B cell (primary cell): ENCODE measurements at regions not wholly inside any gene's neighbourhood (a gene's known extent, or its start where the extent isn't known, plus 50 kb on each side); places are given as distances from the start of the nearest gene placed in this dataset.
"Not testable (repeated sequence)": the region's sequence is repeated elsewhere in the genome, so short reads cannot be mapped to it uniquely, and the experiment has no call there.

Source experiments
- ATAC-seq: fragments of 200-7000 bp; cut with Tn5 transposase; one replicate; pipeline ENCODE4 v1.10.0; 2021; ENCODE audit warnings: low read depth, mild to moderate bottlenecking, moderate number of reproducible peaks, moderate library complexity
- CTCF ChIA-PET: fragments of 350-600 bp; sonication (Branson Sonifier 250); formaldehyde crosslinking; loops from one replicate; lab custom pipeline; 2021; ENCODE audit warnings: antibody characterized with exemption, inconsistent platforms; lab: Charles Lee
- POLR2A ChIA-PET: fragments of 350-600 bp; sonication (Branson Sonifier 250); formaldehyde crosslinking; loops from one replicate; lab custom pipeline; 2021; ENCODE audit warnings: antibody characterized with exemption; lab: Charles Lee
- DNase-seq: peaks from one replicate; pipeline ENCODE4 v3.0.0; 2013
- H2AFZ ChIP-seq: 2 replicates; pipeline ENCODE4 v1.6.1; 2012; ENCODE audit warnings: mild to moderate bottlenecking, low read depth, low read length; ENCODE audit not compliant: insufficient read depth, poor library complexity, severe bottlenecking
- H3K27ac ChIP-seq, 2 donors: 1 replicate in 1 of 2; 2 replicates in 1 of 2; pipeline ENCODE4 v1.5.1; 2012 to 2013; ENCODE audit warnings: low read length in 2 of 2, mild to moderate bottlenecking in 2 of 2, moderate library complexity in 1 of 2
- H3K27me3 ChIP-seq, 4 experiments: fragments of 200-600 bp in 1 of 4; sonication (generic) in 1 of 4; replicated peaks in 1 of 4; 1 replicate in 2 of 4; 2 replicates in 2 of 4; pipeline versions ENCODE4 v1.6.1 to v1.7.0; 2013 to 2016; ENCODE audit warnings: low read length in 3 of 4, mild to moderate bottlenecking in 2 of 4, mixed read lengths in 1 of 4, moderate library complexity in 1 of 4; ENCODE audit not compliant: insufficient read depth in 4 of 4, control insufficient read depth in 3 of 4; ENCODE audit errors: control extremely low read depth in 1 of 4
- H3K36me3 ChIP-seq, 2 experiments: replicated peaks in 1 of 2; 1 replicate in 1 of 2; 2 replicates in 1 of 2; pipeline versions ENCODE4 v1.6.1 to v1.7.1; 2013; ENCODE audit warnings: low read length in 1 of 2; ENCODE audit not compliant: insufficient read depth in 2 of 2, control insufficient read depth in 1 of 2; ENCODE audit errors: control extremely low read depth in 1 of 2, extremely low read depth in 1 of 2
- H3K4me1 ChIP-seq, 2 donors: fragments of 200-600 bp in 1 of 2; sonication (generic) in 1 of 2; 1 replicate in 1 of 2; 2 replicates in 1 of 2; pipeline versions ENCODE4 v1.5.1 to v1.6.1; 2013 to 2017; ENCODE audit warnings: low read length in 2 of 2; ENCODE audit not compliant: control insufficient read depth in 2 of 2, insufficient read depth in 2 of 2
- H3K4me2 ChIP-seq: replicated peaks from 2 replicates; pipeline ENCODE3; 2012; ENCODE audit warnings: mild to moderate bottlenecking, low read depth, low read length; ENCODE audit not compliant: poor library complexity, severe bottlenecking
- H3K4me3 ChIP-seq, 5 experiments: fragments of 200-600 bp in 1 of 5; sonication (generic) in 1 of 5; 1 replicate in 3 of 5; 2 replicates in 2 of 5; pipeline versions ENCODE4 v1.5.1 to v1.7.0; 2011 to 2016; ENCODE audit warnings: low read length in 4 of 5, mild to moderate bottlenecking in 4 of 5, low read depth in 2 of 5, control low read depth in 1 of 5, moderate library complexity in 1 of 5; ENCODE audit not compliant: insufficient read depth in 1 of 5; ENCODE audit errors: control extremely low read depth in 1 of 5, extremely low read depth in 1 of 5
- H3K79me2 ChIP-seq: fragments of 200-600 bp; sonication (generic); one replicate; pipeline ENCODE4 v1.6.0; 2016; ENCODE audit warnings: low read length; ENCODE audit not compliant: control insufficient read depth, insufficient read depth
- H3K9ac ChIP-seq: fragments of 200-600 bp; sonication (generic); 2 replicates; pipeline ENCODE4 v1.6.1; 2017; ENCODE audit warnings: mild to moderate bottlenecking, low read length, moderate library complexity
- H3K9me3 ChIP-seq, 3 donors: one replicate each; pipeline versions ENCODE4 v1.6.1 to v1.7.1; 2013; ENCODE audit warnings: low read length in 2 of 3; ENCODE audit not compliant: control insufficient read depth in 2 of 3, insufficient read depth in 1 of 3; ENCODE audit errors: control extremely low read depth in 1 of 3
- H4K20me1 ChIP-seq: 2 replicates; pipeline ENCODE4 v1.6.0; 2012; ENCODE audit warnings: mild to moderate bottlenecking, low read length; ENCODE audit not compliant: insufficient read depth, control insufficient read depth, poor library complexity, severe bottlenecking
- H3K27ac Mint-ChIP-seq: one replicate; pipeline ENCODE4 v1.8.0; 2021; ENCODE audit warnings: mixed read lengths
- H3K27me3 Mint-ChIP-seq: one replicate; pipeline ENCODE4 v1.8.0; 2021; ENCODE audit warnings: mixed read lengths
- H3K4me1 Mint-ChIP-seq: one replicate; pipeline ENCODE4 v1.8.0; 2021; ENCODE audit warnings: mixed read lengths
- H3K4me3 Mint-ChIP-seq: one replicate; pipeline ENCODE4 v1.8.0; 2021; ENCODE audit warnings: mixed read lengths
- H3K9me3 Mint-ChIP-seq: one replicate; pipeline ENCODE4 v1.8.0; 2022; ENCODE audit warnings: mixed read lengths; ENCODE audit not compliant: insufficient read depth
- WGBS: methylation state at CpG from one replicate; pipeline ENCODE4 v1.1.5; 2013; ENCODE audit warnings: missing lambda C conversion rate; ENCODE audit not compliant: insufficient coverage; 5-methylcytosine and 5-hydroxymethylcytosine counted together
- intact Hi-C: fragments of 100-400 bp; cut with micrococcal nuclease; formaldehyde crosslinking; loops from one replicate; pipeline ENCODE4 v1.10.0; 2022
- TF ChIP-seq, protein P1 (sequence below): fragments of 200-600 bp; IDR thresholded peaks from one replicate; pipeline ENCODE4 v1.8.0; 2022; ENCODE audit warnings: antibody characterized with exemption, mild to moderate bottlenecking

- TF ChIP-seq, protein P1, sequence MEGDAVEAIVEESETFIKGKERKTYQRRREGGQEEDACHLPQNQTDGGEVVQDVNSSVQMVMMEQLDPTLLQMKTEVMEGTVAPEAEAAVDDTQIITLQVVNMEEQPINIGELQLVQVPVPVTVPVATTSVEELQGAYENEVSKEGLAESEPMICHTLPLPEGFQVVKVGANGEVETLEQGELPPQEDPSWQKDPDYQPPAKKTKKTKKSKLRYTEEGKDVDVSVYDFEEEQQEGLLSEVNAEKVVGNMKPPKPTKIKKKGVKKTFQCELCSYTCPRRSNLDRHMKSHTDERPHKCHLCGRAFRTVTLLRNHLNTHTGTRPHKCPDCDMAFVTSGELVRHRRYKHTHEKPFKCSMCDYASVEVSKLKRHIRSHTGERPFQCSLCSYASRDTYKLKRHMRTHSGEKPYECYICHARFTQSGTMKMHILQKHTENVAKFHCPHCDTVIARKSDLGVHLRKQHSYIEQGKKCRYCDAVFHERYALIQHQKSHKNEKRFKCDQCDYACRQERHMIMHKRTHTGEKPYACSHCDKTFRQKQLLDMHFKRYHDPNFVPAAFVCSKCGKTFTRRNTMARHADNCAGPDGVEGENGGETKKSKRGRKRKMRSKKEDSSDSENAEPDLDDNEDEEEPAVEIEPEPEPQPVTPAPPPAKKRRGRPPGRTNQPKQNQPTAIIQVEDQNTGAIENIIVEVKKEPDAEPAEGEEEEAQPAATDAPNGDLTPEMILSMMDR = no peak
- Mint-ChIP-seq H3K4me1 (no peaks in the 10 kb centered on the region), H3K9me3 (no peaks in the 10 kb centered on the region), H3K4me3 (no peak overlapping the region), H3K27me3 (no peaks in the 10 kb centered on the region), H3K27ac (no peak overlapping the region)
- Histone ChIP-seq H3K27ac (no peak overlapping the region), H3K9ac (no peak overlapping the region), H3K9me3 (no peaks in the 10 kb centered on the region), H3K36me3 (no peaks in the 10 kb centered on the region), H2AFZ (no peak overlapping the region), H3K4me2 (no peak overlapping the region), H4K20me1 (no peaks in the 10 kb centered on the region), H3K79me2 (no peaks in the 10 kb centered on the region), H3K4me3 (no peak overlapping the region), H3K27me3 (no peaks in the 10 kb centered on the region), H3K4me1 (no peaks in the 10 kb centered on the region)
- WGBS = no CpG with 5 or more reads among the region's 2 CpGs
- DNase-seq = no peak
- no peak for ATAC-seq
- ChIA-PET POLR2A (no interaction called here), CTCF (no interaction called here)
- intact Hi-C loops = no loop called here
Observed at GRCh38 chr10:20481054-20481453, 416.1 kb downstream of the NEBL start.

- H3K9me3 ChIP-seq, H3K36me3 ChIP-seq, H3K27ac ChIP-seq, H3K4me1 ChIP-seq, DNase-seq, H3K4me3 Mint-ChIP-seq, H3K4me3 ChIP-seq, H3K9me3 Mint-ChIP-seq, H3K4me1 Mint-ChIP-seq, H3K9ac ChIP-seq, intact Hi-C loops, ATAC-seq, H3K27ac Mint-ChIP-seq, H2AFZ ChIP-seq, H3K79me2 ChIP-seq, H3K27me3 Mint-ChIP-seq, H3K4me2 ChIP-seq, POLR2A ChIA-PET, CTCF ChIA-PET, H3K27me3 ChIP-seq, H4K20me1 ChIP-seq: not testable (repeated sequence)
- no CpG with 5 or more reads among the region's 1 CpG for WGBS
Observed at GRCh38 chr10:20480575-20480974, 416.5 kb downstream of the NEBL start.
